GM23338 (cell line): ENCODE measurements at regions not wholly inside any gene's neighbourhood (a gene's known extent, or its start where the extent isn't known, plus 50 kb on each side); places are given as distances from the start of the nearest gene placed in this dataset.

ENCODE experiments used
- ATAC-seq: fragments of 200-7000 bp; cut with Tn5 transposase; 3 replicates; pipeline ENCODE4 v1.9.1; 2020
- DNase-seq: peaks from one replicate; pipeline ENCODE4 v3.0.0-alpha.2; 2015; ENCODE audit warnings: low spot score
- H2AFZ ChIP-seq: fragments of 200-600 bp; sonication (generic); 2 replicates; pipeline ENCODE4 v1.8.0; 2016; ENCODE audit warnings: antibody characterized with exemption, mild to moderate bottlenecking, moderate library complexity
- H3F3A ChIP-seq: fragments of 200-600 bp; sonication (generic); replicated peaks from 2 replicates; pipeline ENCODE4 v1.8.0; 2017; ENCODE audit warnings: antibody characterized with exemption, mixed run types, low read depth
- H3K27ac ChIP-seq: fragments of 200-600 bp; sonication (generic); 2 replicates; pipeline ENCODE4 v1.6.1; 2016; ENCODE audit warnings: low read depth
- H3K27me3 ChIP-seq: fragments of 200-600 bp; sonication (generic); 2 replicates; pipeline ENCODE4 v1.8.0; 2016; ENCODE audit warnings: mild to moderate bottlenecking, mixed run types, moderate library complexity; ENCODE audit not compliant: insufficient read depth
- H3K36me3 ChIP-seq: fragments of 200-600 bp; sonication (generic); 2 replicates; pipeline ENCODE4 v1.8.0; 2016; ENCODE audit warnings: mild to moderate bottlenecking; ENCODE audit not compliant: insufficient read depth
- H3K4me1 ChIP-seq: fragments of 200-600 bp; sonication (generic); 2 replicates; pipeline ENCODE4 v1.8.0; 2016; ENCODE audit warnings: mild to moderate bottlenecking, moderate library complexity; ENCODE audit not compliant: insufficient read depth
- H3K4me2 ChIP-seq: fragments of 200-600 bp; sonication (generic); 2 replicates; pipeline ENCODE4 v1.7.1; 2017; ENCODE audit warnings: mixed run types
- H3K4me3 ChIP-seq: fragments of 200-600 bp; sonication (generic); 2 replicates; pipeline ENCODE4 v1.6.1; 2016; ENCODE audit warnings: mixed run types
- H3K79me2 ChIP-seq: fragments of 200-600 bp; sonication (generic); replicated peaks from 2 replicates; pipeline ENCODE4 v1.8.0; 2017; ENCODE audit warnings: mild to moderate bottlenecking; ENCODE audit not compliant: insufficient read depth
- H3K9me2 ChIP-seq: fragments of 200-600 bp; sonication (generic); 2 replicates; pipeline ENCODE4 v1.8.0; 2017; ENCODE audit not compliant: insufficient read depth
- H4K20me1 ChIP-seq: fragments of 200-600 bp; sonication (generic); replicated peaks from 2 replicates; pipeline ENCODE4 v1.8.0; 2017; ENCODE audit warnings: mild to moderate bottlenecking; ENCODE audit not compliant: insufficient read depth
- H3K27ac Mint-ChIP-seq: 2 replicates; pipeline ENCODE4 v1.8.0; 2020; ENCODE audit warnings: inconsistent platforms, mild to moderate bottlenecking, moderate library complexity, mixed read lengths
- H3K27me3 Mint-ChIP-seq: 3 replicates; pipeline ENCODE4 v1.8.0; 2022; ENCODE audit warnings: low read depth, mild to moderate bottlenecking, moderate library complexity, mixed read lengths, inconsistent platforms; ENCODE audit not compliant: insufficient read depth, poor library complexity
- H3K36me3 Mint-ChIP-seq: 3 replicates; pipeline ENCODE4 v1.8.0; 2021; ENCODE audit warnings: low read depth, mild to moderate bottlenecking, inconsistent platforms, moderate library complexity, mixed read lengths
- H3K4me1 Mint-ChIP-seq: 3 replicates; pipeline ENCODE4 v1.8.0; 2020; ENCODE audit warnings: mild to moderate bottlenecking, inconsistent platforms, mixed read lengths
- H3K4me3 Mint-ChIP-seq: 3 replicates; pipeline ENCODE4 v1.8.0; 2021; ENCODE audit warnings: moderate library complexity, mild to moderate bottlenecking, inconsistent platforms, mixed read lengths
- H3K9me3 Mint-ChIP-seq: 3 replicates; pipeline ENCODE4 v1.8.0; 2020; ENCODE audit warnings: moderate library complexity, mild to moderate bottlenecking, inconsistent platforms, mixed read lengths
- CREB1 ChIP-seq: fragments of 250-450 bp; sonication (Bioruptor Pico); IDR thresholded peaks from 2 replicates; pipeline ENCODE4 v1.5.0; 2020; ENCODE audit warnings: low read depth, mild to moderate bottlenecking, moderate library complexity
- EZH2 ChIP-seq: fragments of 200-600 bp; sonication (generic); IDR thresholded peaks from one replicate; pipeline ENCODE4 v1.8.0; 2017; ENCODE audit warnings: antibody characterized with exemption, mild to moderate bottlenecking, low read depth; ENCODE audit not compliant: unreplicated experiment
- EZH2phosphoT487 ChIP-seq: fragments of 200-600 bp; sonication (generic); IDR thresholded peaks from one replicate; pipeline ENCODE4 v1.8.1; 2018; ENCODE audit warnings: antibody characterized with exemption; ENCODE audit not compliant: unreplicated experiment
- JUNB ChIP-seq: IDR thresholded peaks from one replicate; pipeline ENCODE4 v1.6.1; 2016; ENCODE audit warnings: antibody characterized with exemption; ENCODE audit not compliant: unreplicated experiment
- POLR2AphosphoS5 ChIP-seq: IDR thresholded peaks from 2 replicates; pipeline ENCODE4 v1.6.1; 2016; ENCODE audit warnings: antibody characterized with exemption, low read depth
- ZNF114 ChIP-seq: fragments of 250-450 bp; sonication (Bioruptor Pico); IDR thresholded peaks from 2 replicates; pipeline ENCODE4 v1.5.0; 2020; ENCODE audit warnings: mild to moderate bottlenecking, moderate library complexity
- ZNF331 ChIP-seq: fragments of 250-450 bp; sonication (Bioruptor Pico); IDR thresholded peaks from 2 replicates; pipeline ENCODE4 v1.5.0; 2020; ENCODE audit warnings: low read depth, mild to moderate bottlenecking, moderate library complexity
- TF ChIP-seq, protein P1 (sequence below), 2 experiments: fragments of 200-600 bp in 1 of 2; sonication (generic) in 1 of 2; conservative IDR thresholded peaks; 2 replicates each; pipeline versions ENCODE4 v1.5.1 to v1.6.1; 2016 to 2017; ENCODE audit warnings: antibody characterized with exemption in 2 of 2, low read depth in 2 of 2, mild to moderate bottlenecking in 2 of 2, moderate library complexity in 1 of 2
- TF ChIP-seq, protein P2 (sequence below): IDR thresholded peaks from one replicate; pipeline ENCODE4 v1.6.1; 2018; ENCODE audit warnings: antibody characterized with exemption; ENCODE audit not compliant: unreplicated experiment
- TF ChIP-seq, protein P3 (sequence below): IDR thresholded peaks from 2 replicates; pipeline ENCODE4 v1.6.1; 2016; ENCODE audit warnings: antibody characterized with exemption

DNA sequence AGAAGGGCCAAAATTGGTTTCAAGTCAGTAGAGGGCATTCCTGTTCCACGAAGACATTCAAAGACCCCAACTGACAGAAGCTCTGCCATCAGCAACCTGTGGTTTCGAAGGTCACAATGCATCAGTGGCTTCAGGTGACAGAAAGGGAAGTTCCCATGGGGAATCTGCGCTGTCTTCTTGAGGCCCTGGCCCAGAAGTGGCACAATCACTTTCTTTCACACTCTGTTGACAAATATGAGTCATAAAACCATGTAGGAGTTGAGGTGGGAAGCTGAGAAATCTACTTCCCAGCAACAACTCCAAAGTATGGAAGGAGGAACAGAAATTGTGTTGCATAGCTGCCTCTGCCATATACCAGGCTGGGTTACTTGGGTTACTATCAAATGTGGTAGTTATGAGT lies 621.1 kb upstream of the FANCL start:
- H3K27me3 ChIP-seq: peaks cover 10% of the 10 kb centered on the region
- H2AFZ ChIP-seq: no peak overlapping the region
- H3K4me1 Mint-ChIP-seq: peaks cover 32% of the 10 kb centered on the region
- peaks cover 4% of the 10 kb centered on the region for H3K27me3 Mint-ChIP-seq
- no peak overlapping the region for H3K27ac ChIP-seq
- H3K9me3 Mint-ChIP-seq: no peaks in the 10 kb centered on the region
- H3K4me3 ChIP-seq: no peak overlapping the region
- H3K4me2 ChIP-seq: no peak overlapping the region
- no peaks in the 10 kb centered on the region for H3K79me2 ChIP-seq
- H3K36me3 ChIP-seq: no peaks in the 10 kb centered on the region
- H3K4me1 ChIP-seq: peaks cover 20% of the 10 kb centered on the region
- no peaks in the 10 kb centered on the region for H4K20me1 ChIP-seq
- no peaks in the 10 kb centered on the region for H3K36me3 Mint-ChIP-seq
- peaks cover 11% of the 10 kb centered on the region for H3K9me2 ChIP-seq
- H3K27ac Mint-ChIP-seq: no peak overlapping the region
- TF ChIP-seq, protein P1, sequence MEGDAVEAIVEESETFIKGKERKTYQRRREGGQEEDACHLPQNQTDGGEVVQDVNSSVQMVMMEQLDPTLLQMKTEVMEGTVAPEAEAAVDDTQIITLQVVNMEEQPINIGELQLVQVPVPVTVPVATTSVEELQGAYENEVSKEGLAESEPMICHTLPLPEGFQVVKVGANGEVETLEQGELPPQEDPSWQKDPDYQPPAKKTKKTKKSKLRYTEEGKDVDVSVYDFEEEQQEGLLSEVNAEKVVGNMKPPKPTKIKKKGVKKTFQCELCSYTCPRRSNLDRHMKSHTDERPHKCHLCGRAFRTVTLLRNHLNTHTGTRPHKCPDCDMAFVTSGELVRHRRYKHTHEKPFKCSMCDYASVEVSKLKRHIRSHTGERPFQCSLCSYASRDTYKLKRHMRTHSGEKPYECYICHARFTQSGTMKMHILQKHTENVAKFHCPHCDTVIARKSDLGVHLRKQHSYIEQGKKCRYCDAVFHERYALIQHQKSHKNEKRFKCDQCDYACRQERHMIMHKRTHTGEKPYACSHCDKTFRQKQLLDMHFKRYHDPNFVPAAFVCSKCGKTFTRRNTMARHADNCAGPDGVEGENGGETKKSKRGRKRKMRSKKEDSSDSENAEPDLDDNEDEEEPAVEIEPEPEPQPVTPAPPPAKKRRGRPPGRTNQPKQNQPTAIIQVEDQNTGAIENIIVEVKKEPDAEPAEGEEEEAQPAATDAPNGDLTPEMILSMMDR (conservative IDR thresholded peaks at IDR 0.05; ENCODE audit: low read depth in 2 of 2): 0 out of 4 replicates have a peak, but pooled peaks of 1 of the 2 experiments have one; percentile 5
- TF ChIP-seq EZH2phosphoT487 (no peak), ZNF331 (CRISPR knock-in tag) (no peak), ZNF114 (no peak)
- TF ChIP-seq, protein P2, sequence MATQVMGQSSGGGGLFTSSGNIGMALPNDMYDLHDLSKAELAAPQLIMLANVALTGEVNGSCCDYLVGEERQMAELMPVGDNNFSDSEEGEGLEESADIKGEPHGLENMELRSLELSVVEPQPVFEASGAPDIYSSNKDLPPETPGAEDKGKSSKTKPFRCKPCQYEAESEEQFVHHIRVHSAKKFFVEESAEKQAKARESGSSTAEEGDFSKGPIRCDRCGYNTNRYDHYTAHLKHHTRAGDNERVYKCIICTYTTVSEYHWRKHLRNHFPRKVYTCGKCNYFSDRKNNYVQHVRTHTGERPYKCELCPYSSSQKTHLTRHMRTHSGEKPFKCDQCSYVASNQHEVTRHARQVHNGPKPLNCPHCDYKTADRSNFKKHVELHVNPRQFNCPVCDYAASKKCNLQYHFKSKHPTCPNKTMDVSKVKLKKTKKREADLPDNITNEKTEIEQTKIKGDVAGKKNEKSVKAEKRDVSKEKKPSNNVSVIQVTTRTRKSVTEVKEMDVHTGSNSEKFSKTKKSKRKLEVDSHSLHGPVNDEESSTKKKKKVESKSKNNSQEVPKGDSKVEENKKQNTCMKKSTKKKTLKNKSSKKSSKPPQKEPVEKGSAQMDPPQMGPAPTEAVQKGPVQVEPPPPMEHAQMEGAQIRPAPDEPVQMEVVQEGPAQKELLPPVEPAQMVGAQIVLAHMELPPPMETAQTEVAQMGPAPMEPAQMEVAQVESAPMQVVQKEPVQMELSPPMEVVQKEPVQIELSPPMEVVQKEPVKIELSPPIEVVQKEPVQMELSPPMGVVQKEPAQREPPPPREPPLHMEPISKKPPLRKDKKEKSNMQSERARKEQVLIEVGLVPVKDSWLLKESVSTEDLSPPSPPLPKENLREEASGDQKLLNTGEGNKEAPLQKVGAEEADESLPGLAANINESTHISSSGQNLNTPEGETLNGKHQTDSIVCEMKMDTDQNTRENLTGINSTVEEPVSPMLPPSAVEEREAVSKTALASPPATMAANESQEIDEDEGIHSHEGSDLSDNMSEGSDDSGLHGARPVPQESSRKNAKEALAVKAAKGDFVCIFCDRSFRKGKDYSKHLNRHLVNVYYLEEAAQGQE: no peak
- no peaks in the 10 kb centered on the region for H3F3A ChIP-seq
- ATAC-seq: no peak
- no peak for DNase-seq
- H3K4me3 Mint-ChIP-seq: no peak overlapping the region

DNA sequence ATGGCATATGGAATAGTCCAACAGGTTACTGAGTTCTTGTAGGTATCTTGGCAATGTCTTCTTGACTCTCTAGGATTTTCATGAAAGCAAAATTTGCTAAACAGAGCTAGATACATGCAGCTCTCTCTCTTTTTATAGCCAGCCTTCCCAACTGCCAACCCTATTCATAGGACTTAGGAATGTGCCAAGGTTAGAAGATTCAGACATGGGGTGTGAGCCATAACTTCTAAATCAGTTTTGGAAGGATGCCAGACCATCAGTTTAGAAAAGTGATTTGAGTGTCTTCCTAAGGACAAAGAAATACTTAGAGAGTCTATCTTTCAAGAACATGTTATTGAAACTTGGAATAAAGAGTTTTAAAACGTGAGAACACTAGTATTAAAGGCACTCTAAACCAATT lies 619.5 kb upstream of the FANCL start:
- peaks cover 23% of the 10 kb centered on the region for H3K4me1 Mint-ChIP-seq
- no peak overlapping the region for H3K27ac Mint-ChIP-seq
- no peak overlapping the region for H3K4me2 ChIP-seq
- H3K4me1 ChIP-seq: peaks cover 15% of the 10 kb centered on the region
- H3F3A ChIP-seq: no peaks in the 10 kb centered on the region
- no peak overlapping the region for H3K4me3 ChIP-seq
- H3K36me3 ChIP-seq: no peaks in the 10 kb centered on the region
- no peaks in the 10 kb centered on the region for H4K20me1 ChIP-seq
- no peak for DNase-seq
- no peak overlapping the region for H2AFZ ChIP-seq
- H3K79me2 ChIP-seq: no peaks in the 10 kb centered on the region
- no peak for ATAC-seq
- no peaks in the 10 kb centered on the region for H3K27me3 ChIP-seq
- H3K9me2 ChIP-seq: peaks cover 11% of the 10 kb centered on the region
- peaks cover 4% of the 10 kb centered on the region; the same call in 2 of the 3 replicates for H3K36me3 Mint-ChIP-seq
- H3K27ac ChIP-seq: no peak overlapping the region
- no peaks in the 10 kb centered on the region for H3K27me3 Mint-ChIP-seq
- peaks cover 4% of the 10 kb centered on the region; the same call in 2 of the 3 replicates for H3K9me3 Mint-ChIP-seq
- H3K4me3 Mint-ChIP-seq: no peak overlapping the region
- TF ChIP-seq, protein P1 (conservative IDR thresholded peaks at IDR 0.05; ENCODE audit: low read depth in 2 of 2): no peak
- TF ChIP-seq CREB1 (CRISPR knock-in tag) (no peak), EZH2phosphoT487 (no peak), ZNF331 (CRISPR knock-in tag) (no peak), ZNF114 (no peak), POLR2AphosphoS5 (no peak), JUNB (no peak), EZH2 (no peak)
- TF ChIP-seq, protein P2: no peak
- TF ChIP-seq, protein P3, sequence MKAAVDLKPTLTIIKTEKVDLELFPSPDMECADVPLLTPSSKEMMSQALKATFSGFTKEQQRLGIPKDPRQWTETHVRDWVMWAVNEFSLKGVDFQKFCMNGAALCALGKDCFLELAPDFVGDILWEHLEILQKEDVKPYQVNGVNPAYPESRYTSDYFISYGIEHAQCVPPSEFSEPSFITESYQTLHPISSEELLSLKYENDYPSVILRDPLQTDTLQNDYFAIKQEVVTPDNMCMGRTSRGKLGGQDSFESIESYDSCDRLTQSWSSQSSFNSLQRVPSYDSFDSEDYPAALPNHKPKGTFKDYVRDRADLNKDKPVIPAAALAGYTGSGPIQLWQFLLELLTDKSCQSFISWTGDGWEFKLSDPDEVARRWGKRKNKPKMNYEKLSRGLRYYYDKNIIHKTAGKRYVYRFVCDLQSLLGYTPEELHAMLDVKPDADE: no peak
